ENCODE measurements at regions not wholly inside any gene's neighbourhood (a gene's known extent, or its start where the extent isn't known, plus 50 kb on each side); places are given as distances from the start of the nearest gene placed in this dataset.

- TF ChIP-seq CTCF (conservative IDR thresholded peaks at IDR 0.05; ENCODE audit: low read depth in 2 of 2) = no peak
- TF ChIP-seq POLR2AphosphoS5 (IDR thresholded peaks at IDR 0.05; ENCODE audit: low read depth) = no peak
- no peak for TF ChIP-seq EZH2 (IDR thresholded peaks at IDR 0.05; ENCODE audit: low read depth, unreplicated experiment)
- TF ChIP-seq ZNF114 (CRISPR knock-in tag; IDR thresholded peaks at IDR 0.05) = no peak
- TF ChIP-seq ZNF462 (CRISPR knock-in tag; IDR thresholded peaks at IDR 0.05) = no peak
- no peak for TF ChIP-seq EZH2phosphoT487 (IDR thresholded peaks at IDR 0.05; ENCODE audit: unreplicated experiment)
- no peak for TF ChIP-seq NANOG (IDR thresholded peaks at IDR 0.05; ENCODE audit: borderline replicate concordance)
- no peak for TF ChIP-seq JUNB (IDR thresholded peaks at IDR 0.05; ENCODE audit: unreplicated experiment)
- TF ChIP-seq REST (IDR thresholded peaks at IDR 0.05; ENCODE audit: unreplicated experiment) = no peak
These were observed 72.4 kb upstream of the SPRY4 start for GRCh38 chr5:142397178-142397577.
